ENCODE measurements at regions not wholly inside any gene's neighbourhood (a gene's known extent, or its start where the extent isn't known, plus 50 kb on each side); places are given as distances from the start of the nearest gene placed in this dataset.
"Not testable (repeated sequence)": the region's sequence is repeated elsewhere in the genome, so short reads cannot be mapped to it uniquely, and the experiment has no call there.

DNA sequence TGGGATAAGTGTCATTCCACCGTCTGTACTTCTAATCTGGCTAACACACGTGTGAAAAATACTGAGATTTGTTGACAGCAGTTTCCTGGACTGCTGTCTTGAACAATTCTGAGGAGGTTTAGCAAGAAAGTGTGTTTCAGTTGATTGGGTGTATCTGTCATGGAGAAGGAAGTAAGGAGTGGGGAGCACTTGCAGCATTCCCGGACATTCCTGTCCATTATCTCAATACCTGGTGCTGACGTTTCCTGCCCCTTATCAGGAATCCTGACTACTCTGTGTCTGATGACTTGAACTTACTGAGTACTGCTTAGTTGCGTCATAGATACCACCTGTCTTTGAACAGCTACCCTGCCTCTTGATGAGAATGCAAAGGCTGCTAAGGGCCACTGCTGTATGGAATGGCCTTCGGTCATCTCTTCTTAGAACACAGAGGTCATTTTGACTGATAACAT is 72.0 kb upstream of the VKORC1L1 start:
- DNase-seq (ENCODE audit: low spot score): peak; percentile 44

DNA sequence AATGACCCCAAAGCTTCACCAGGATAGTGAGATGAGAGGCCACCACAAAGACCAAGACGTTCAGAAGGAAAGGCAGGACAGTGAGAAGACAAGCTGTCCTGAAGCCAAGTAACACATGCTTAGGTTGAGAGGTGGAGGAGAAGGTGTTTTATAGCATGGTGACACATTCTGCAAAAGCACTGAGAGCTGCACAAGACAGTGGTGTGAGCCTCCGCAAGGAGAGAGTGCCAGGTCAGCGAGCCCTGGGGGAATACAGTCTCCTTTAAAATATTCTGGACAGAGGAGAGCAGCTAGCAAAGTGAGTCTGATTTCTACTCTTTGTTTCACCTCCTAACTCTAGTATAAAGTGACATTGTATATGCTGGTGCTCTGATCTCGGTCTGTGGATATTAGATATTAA is 68.0 kb upstream of the VKORC1L1 start:
- no peak for DNase-seq (ENCODE audit: low spot score)

DNA sequence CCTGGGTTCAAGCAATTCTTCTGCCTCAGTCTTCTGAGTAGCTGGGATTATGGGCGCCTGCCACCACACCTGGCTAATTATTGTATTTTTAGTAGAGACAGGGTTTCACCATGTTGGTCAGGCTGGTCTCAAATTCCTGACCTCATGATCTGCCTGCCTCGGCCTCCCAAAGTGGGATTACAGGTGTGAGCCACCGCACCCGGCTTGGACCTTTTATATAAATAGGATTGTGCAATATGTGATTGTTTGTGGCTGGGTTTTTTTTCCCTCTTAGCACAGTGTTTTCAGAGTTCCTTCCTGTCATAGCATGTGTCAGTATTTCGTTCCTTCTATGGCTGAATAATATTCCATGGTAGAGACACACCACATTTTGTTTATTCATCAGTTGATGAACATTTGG is 65.8 kb upstream of the VKORC1L1 start:
- DNase-seq (ENCODE audit: low spot score): not testable (repeated sequence)

DNA sequence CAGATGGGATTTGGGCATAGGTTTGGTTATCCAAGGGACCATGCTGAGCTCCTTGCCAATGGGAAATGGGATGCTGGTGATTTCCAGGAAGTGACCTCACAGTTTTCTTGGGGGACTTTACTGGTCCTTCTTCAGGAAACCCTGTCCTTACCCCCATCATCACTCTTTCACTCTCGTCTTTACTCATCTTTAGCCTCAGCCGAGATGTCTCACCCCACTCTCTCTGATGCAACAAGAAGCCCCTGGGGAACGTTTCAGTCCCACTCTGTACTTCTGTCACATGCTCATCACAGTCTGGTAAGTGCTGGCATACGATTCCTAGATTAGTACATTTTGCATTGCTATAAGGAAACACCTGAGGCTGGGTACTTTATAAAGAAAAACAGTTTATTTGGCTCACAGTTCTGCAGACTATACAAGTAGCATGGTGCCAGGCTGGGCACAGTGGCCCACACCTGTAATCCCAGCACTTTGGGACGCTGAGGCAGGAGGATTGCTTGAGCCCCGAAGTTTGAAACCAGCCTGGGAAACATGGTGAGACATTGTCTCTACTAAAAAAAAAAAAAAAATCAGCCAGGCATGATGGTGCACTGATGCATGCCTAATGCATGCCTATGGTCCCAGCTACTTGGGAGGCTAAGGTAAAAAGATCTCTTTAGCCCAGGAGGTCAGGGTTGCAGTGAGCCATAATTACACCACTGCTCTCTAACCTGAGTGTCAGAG is 63.5 kb upstream of the VKORC1L1 start:
- no peak for DNase-seq (ENCODE audit: low spot score)

DNA sequence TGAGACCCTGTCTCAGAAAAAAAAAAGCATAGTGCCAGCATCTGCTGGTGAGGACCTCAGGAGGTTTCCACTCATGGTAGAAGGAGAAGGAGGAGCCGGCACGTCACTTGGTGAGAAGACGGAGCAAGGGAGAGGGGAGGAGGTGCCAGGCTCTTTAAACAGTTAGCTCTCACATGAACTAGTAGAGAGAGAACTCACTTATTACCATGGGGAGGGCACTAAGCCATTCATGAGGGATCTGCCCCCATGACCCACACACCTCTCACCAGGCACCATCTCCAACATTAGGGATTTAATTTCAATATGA is 62.9 kb upstream of the VKORC1L1 start:
- no peak for DNase-seq (ENCODE audit: low spot score)

DNA sequence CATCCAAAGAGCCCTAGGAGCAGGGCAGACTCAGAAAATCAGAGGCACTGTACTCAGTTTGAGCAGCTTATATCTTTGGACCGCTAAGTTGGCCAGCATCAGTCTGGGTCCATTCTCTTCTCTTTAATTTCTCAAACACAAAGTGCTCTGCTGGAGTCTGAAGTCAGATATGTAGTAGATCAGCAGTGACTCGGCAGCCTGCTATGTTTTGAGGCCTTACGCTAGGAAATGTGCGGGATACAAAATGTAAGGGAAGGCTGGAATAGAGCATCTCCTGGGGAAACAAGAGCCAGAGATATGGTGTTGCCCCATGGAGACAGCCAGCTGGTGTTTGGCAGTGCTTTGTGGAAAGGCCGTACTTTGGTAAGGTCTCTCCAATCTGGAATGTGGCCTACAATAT is 60.6 kb upstream of the VKORC1L1 start:
- DNase-seq (ENCODE audit: low spot score): no peak

DNA sequence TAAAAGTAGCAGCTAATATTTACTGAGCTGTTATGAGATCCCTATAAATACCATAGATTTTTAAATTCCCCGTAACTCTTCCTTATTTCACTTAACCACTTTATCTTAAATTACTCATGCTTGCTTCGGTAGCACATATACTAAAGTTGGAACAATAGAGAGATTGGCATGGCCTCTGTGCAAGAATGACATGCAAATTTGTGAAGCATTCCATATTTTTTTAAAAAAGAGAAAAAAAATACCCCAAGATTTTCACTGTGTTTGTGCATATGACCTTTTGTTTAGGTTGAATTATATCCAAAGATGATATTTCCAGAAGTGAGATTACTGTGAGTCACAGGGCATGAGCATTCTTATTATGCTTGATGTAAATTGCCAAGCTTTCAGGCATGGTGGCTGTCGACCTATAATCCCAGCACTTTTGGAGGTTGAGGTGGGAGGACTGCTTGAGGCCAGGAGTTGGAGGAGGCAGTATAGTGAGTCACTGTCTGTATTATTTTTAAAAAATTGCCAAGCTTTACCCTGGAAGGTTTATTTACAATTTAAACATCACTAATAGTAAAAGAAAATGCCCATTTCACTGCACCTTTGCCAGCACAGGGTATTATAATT is 58.2 kb upstream of the VKORC1L1 start:
- DNase-seq (ENCODE audit: low spot score): not testable (repeated sequence)

DNA sequence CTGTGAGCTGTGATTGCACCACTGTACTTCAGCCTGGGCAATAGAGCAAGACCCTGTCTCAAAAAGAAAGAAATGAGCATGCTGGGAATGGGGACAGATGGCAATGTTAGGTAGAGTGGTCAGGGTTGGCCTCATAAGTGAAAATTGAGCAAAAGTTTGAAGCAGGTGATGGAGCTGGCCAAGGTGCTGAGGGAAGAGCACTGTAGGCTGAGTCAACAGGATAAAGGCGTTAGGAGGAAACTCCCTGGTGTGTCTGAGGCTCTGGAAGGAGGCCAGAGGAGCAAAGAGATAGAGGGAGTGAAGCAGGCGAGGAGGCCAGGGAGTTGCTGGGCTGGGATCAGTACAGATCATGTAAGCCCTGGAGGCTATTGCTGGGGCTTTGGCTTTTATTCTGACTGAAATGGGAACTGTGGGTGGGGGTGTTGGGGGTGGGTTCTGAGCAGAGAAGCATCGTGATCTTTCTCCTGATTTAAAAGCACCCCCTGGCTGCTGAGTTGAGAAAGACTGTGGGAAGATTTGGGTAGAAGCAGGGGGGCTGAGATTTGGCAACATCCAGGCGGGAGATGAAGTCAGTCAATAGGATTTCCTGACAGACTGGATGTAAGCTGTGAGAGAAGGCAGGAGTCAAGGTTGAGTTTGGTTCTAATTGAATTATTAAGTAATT is 52.5 kb upstream of the VKORC1L1 start:
- no peak for DNase-seq (ENCODE audit: low spot score)

Measured in kidney capillary endothelial cell (primary cell).